WI38 (cell line): ENCODE measurements at regions not wholly inside any gene's neighbourhood (a gene's known extent, or its start where the extent isn't known, plus 50 kb on each side); places are given as distances from the start of the nearest gene placed in this dataset.
"Not testable (repeated sequence)": the region's sequence is repeated elsewhere in the genome, so short reads cannot be mapped to it uniquely, and the experiment has no call there.

Experiments used
- H3K4me3 ChIP-seq: 2 replicates; pipeline ENCODE4 v1.5.1; 2011; ENCODE audit warnings: low read depth, mild to moderate bottlenecking, control low read depth, low read length
- CTCF ChIP-seq: IDR thresholded peaks from 2 replicates; pipeline ENCODE4 v1.5.1; 2012; ENCODE audit warnings: low read depth, mild to moderate bottlenecking, control low read depth, low read length

GRCh38 chr10:128203028-128203427 is 76.8 kb upstream of the MKI67 start:
- no peak for TF ChIP-seq CTCF
- no peak overlapping the region for H3K4me3 ChIP-seq

GRCh38 chr10:128205591-128205990 is 79.4 kb upstream of the MKI67 start:
- H3K4me3 ChIP-seq: not testable (repeated sequence)

- no peak for TF ChIP-seq CTCF
- H3K4me3 ChIP-seq: no peak overlapping the region
Observed at GRCh38 chr10:128206676-128207075, 80.5 kb upstream of the MKI67 start.

- TF ChIP-seq CTCF: no peak
- no peak overlapping the region for H3K4me3 ChIP-seq
Observed at GRCh38 chr10:128209862-128210214, 83.6 kb upstream of the MKI67 start.

GRCh38 chr10:128210215-128211063 is 84.2 kb upstream of the MKI67 start:
- H3K4me3 ChIP-seq: peak overlapping the region; percentile 47
- peak; percentile 40; the same call in 1 of the 2 replicates for TF ChIP-seq CTCF

- no peak overlapping the region for H3K4me3 ChIP-seq
- no peak for TF ChIP-seq CTCF
Observed at GRCh38 chr10:128211064-128211504, 84.9 kb upstream of the MKI67 start.

- H3K4me3 ChIP-seq: 0 out of 2 replicates have a peak overlapping the region, but pooled peaks have one; percentile 11
- peak; percentile 84 for TF ChIP-seq CTCF
Observed at GRCh38 chr10:128211953-128212727, 85.9 kb upstream of the MKI67 start.
